ENCODE measurements at regions not wholly inside any gene's neighbourhood (a gene's known extent, or its start where the extent isn't known, plus 50 kb on each side); places are given as distances from the start of the nearest gene placed in this dataset.

- Histone ChIP-seq H3K18ac (ENCODE audit: insufficient read length, low read depth, low read length) (no peak overlapping the region), H3K23me2 (ENCODE audit: insufficient read length, low read depth, low read length, poor library complexity, severe bottlenecking) (peaks cover 3% of the 10 kb centered on the region), H3T11ph (ENCODE audit: low read length) (no peak overlapping the region), H3K23ac (ENCODE audit: insufficient read length, low read depth, low read length) (no peak overlapping the region), H3K56ac (ENCODE audit: insufficient read length, low read depth, low read length) (no peak overlapping the region), H3K79me2 (ENCODE audit: insufficient read depth, low read length) (no peaks in the 10 kb centered on the region), H4K5ac (ENCODE audit: insufficient read length, low read depth, low read length) (no peak overlapping the region), H3K79me1 (ENCODE audit: insufficient read depth, low read depth, low read length, poor library complexity, severe bottlenecking) (no peaks in the 10 kb centered on the region), H3K9ac (ENCODE audit: extremely low read depth, insufficient read length, low read length) (no peak overlapping the region), H3K27ac (ENCODE audit: insufficient read length, low read depth, low read length) (no peak overlapping the region), H2BK20ac (ENCODE audit: low read depth, low read length, poor library complexity, severe bottlenecking) (no peak overlapping the region), H3K4me2 (ENCODE audit: insufficient read depth, insufficient read length, low read length) (no peak overlapping the region), H3K27me3 (ENCODE audit: insufficient read depth, low read length) (no peaks in the 10 kb centered on the region), H4K91ac (ENCODE audit: insufficient read length, low read depth, low read length) (no peak overlapping the region), H4K20me1 (ENCODE audit: control insufficient read depth, insufficient read depth, insufficient read length) (no peaks in the 10 kb centered on the region), H4K8ac (replicated peaks; ENCODE audit: insufficient read length, low read depth, low read length) (no peak overlapping the region), H3K9me3 (ENCODE audit: control insufficient read depth, low read depth, low read length) (no peaks in the 10 kb centered on the region), H2BK12ac (ENCODE audit: insufficient read length, low read depth, low read length) (no peak overlapping the region), H3K14ac (ENCODE audit: insufficient read depth, low read length) (no peak overlapping the region), H3K4me1 (ENCODE audit: insufficient read depth, low read length) (peaks cover 2% of the 10 kb centered on the region), H2BK15ac (ENCODE audit: low read depth, low read length) (no peak overlapping the region), H2AK5ac (ENCODE audit: insufficient read length, low read length) (no peak overlapping the region), H2BK5ac (ENCODE audit: insufficient read length, low read length) (no peak overlapping the region), H3K4ac (ENCODE audit: low read depth, low read length) (no peak overlapping the region), H2AFZ (ENCODE audit: low read length) (no peak overlapping the region), H2BK120ac (ENCODE audit: low read depth, low read length, poor library complexity, severe bottlenecking) (no peak overlapping the region)
- peaks cover 30% of the 10 kb centered on the region for H3K27me3 Mint-ChIP-seq (ENCODE audit: low read depth)
- no peak overlapping the region for H3K4me3 Mint-ChIP-seq
- no peaks in the 10 kb centered on the region for H3K36me3 Mint-ChIP-seq (ENCODE audit: insufficient read depth in 1 of 3, low read depth in 3 of 3)
- H3K27ac Mint-ChIP-seq, result no peak overlapping the region
- H3K4me1 Mint-ChIP-seq, result peaks cover 37 to 47% of the 10 kb centered on the region in 2 experiments
- DNase-seq, result no peak
- no peak for TF ChIP-seq CTCF (conservative IDR thresholded peaks at IDR 0.05)
- peaks cover 0 to 2% of the 10 kb centered on the region in 2 experiments; a peak in 1 of 5 replicates for H3K9me3 Mint-ChIP-seq
- WGBS (ENCODE audit: extremely low coverage, insufficient read length, low lambda C conversion rate), result no CpG with 5 or more reads among the region's 9 CpGs
Observed at GRCh38 chr10:42928064-42928463, 145.5 kb downstream of the BMS1 start.

Data from H9 (cell line).